GM06990 (cell line): ENCODE measurements at regions not wholly inside any gene's neighbourhood (a gene's known extent, or its start where the extent isn't known, plus 50 kb on each side); places are given as distances from the start of the nearest gene placed in this dataset.

Source experiments
- DNase-seq: peaks from one replicate; pipeline ENCODE4 v3.0.0-alpha.2; 2011; ENCODE audit not compliant: insufficient read length; ENCODE audit errors: extremely low read depth
- H3K27me3 ChIP-seq: replicated peaks from 2 replicates; pipeline ENCODE4 v1.6.0; 2011; ENCODE audit warnings: low read length; ENCODE audit not compliant: control insufficient read depth, insufficient read depth
- H3K36me3 ChIP-seq: 2 replicates; pipeline ENCODE4 v1.5.1; 2011; ENCODE audit warnings: low read length; ENCODE audit not compliant: control insufficient read depth, insufficient read depth
- H3K4me3 ChIP-seq: replicated peaks from 2 replicates; pipeline ENCODE4 v1.5.1; 2011; ENCODE audit warnings: low read depth, mild to moderate bottlenecking, control low read depth, low read length
- CTCF ChIP-seq: IDR thresholded peaks from 2 replicates; pipeline ENCODE4 v1.5.1; 2011; ENCODE audit warnings: low read length, control low read depth, mild to moderate bottlenecking, inconsistent platforms; ENCODE audit not compliant: insufficient read depth, poor library complexity, severe bottlenecking

- H3K36me3 ChIP-seq = no peaks in the 10 kb centered on the region
- DNase-seq = no peak
- TF ChIP-seq CTCF = no peak
- no peaks in the 10 kb centered on the region; the same call in none of the 2 replicates for H3K27me3 ChIP-seq
- H3K4me3 ChIP-seq = no peak overlapping the region
These were observed 280.9 kb downstream of the CTTN start for GRCh38 chr11:70678931-70679900.

- no peak overlapping the region for H3K4me3 ChIP-seq
- H3K27me3 ChIP-seq = no peaks in the 10 kb centered on the region; the same call in none of the 2 replicates
- H3K36me3 ChIP-seq = no peaks in the 10 kb centered on the region
- DNase-seq = no peak
- TF ChIP-seq CTCF = no peak
These were observed 282.5 kb downstream of the CTTN start for GRCh38 chr11:70680781-70681281.

GRCh38 chr11:70682056-70682455 lies 283.7 kb downstream of the CTTN start:
- DNase-seq = no peak
- no peak for TF ChIP-seq CTCF
- H3K4me3 ChIP-seq = no peak overlapping the region
- H3K36me3 ChIP-seq = no peaks in the 10 kb centered on the region
- no peaks in the 10 kb centered on the region; the same call in none of the 2 replicates for H3K27me3 ChIP-seq

- H3K36me3 ChIP-seq = no peaks in the 10 kb centered on the region
- no peak overlapping the region for H3K4me3 ChIP-seq
- TF ChIP-seq CTCF = no peak
- no peaks in the 10 kb centered on the region; the same call in 1 of the 2 replicates for H3K27me3 ChIP-seq
- no peak for DNase-seq
These were observed 284.4 kb downstream of the CTTN start for GRCh38 chr11:70682760-70683159.

GRCh38 chr11:70687716-70688115 lies 289.4 kb downstream of the CTTN start:
- Histone ChIP-seq H3K4me3 (no peak overlapping the region), H3K27me3 (no peaks in the 10 kb centered on the region; the same call in 1 of the 2 replicates), H3K36me3 (no peaks in the 10 kb centered on the region)
- no peak for TF ChIP-seq CTCF
- no peak for DNase-seq
